Ishikawa (cell line): ENCODE measurements at regions not wholly inside any gene's neighbourhood (a gene's known extent, or its start where the extent isn't known, plus 50 kb on each side); places are given as distances from the start of the nearest gene placed in this dataset.

Source experiments
- CEBPB ChIP-seq: IDR thresholded peaks from 2 replicates; pipeline ENCODE4 v1.6.1; 2012
- CREB1 ChIP-seq: IDR thresholded peaks from 2 replicates; pipeline ENCODE4 v1.6.1; 2012; ENCODE audit warnings: low read depth
- EGR1 ChIP-seq: IDR thresholded peaks from 2 replicates; pipeline ENCODE4 v1.6.1; 2012
- EP300 ChIP-seq: IDR thresholded peaks from 2 replicates; pipeline ENCODE4 v1.6.1; 2012; ENCODE audit warnings: borderline replicate concordance
- FOXM1 ChIP-seq: IDR thresholded peaks from 2 replicates; pipeline ENCODE4 v1.6.1; 2012; ENCODE audit warnings: low read depth, borderline replicate concordance
- MAX ChIP-seq: IDR thresholded peaks from 2 replicates; pipeline ENCODE4 v1.6.1; 2012
- NFIC ChIP-seq: IDR thresholded peaks from 2 replicates; pipeline ENCODE4 v1.6.1; 2012
- RAD21 ChIP-seq: IDR thresholded peaks from 2 replicates; pipeline ENCODE4 v1.6.1; 2012; ENCODE audit warnings: low read depth
- REST ChIP-seq: IDR thresholded peaks from 2 replicates; pipeline ENCODE4 v1.6.1; 2012; ENCODE audit warnings: low read depth, mild to moderate bottlenecking
- TAF1 ChIP-seq: IDR thresholded peaks from 2 replicates; pipeline ENCODE4 v1.6.1; 2012; ENCODE audit warnings: low read depth, mild to moderate bottlenecking
- TCF12 ChIP-seq: IDR thresholded peaks from 2 replicates; pipeline ENCODE4 v1.6.1; 2012; ENCODE audit warnings: low read depth
- TEAD4 ChIP-seq: IDR thresholded peaks from 2 replicates; pipeline ENCODE4 v1.6.1; 2012
- USF1 ChIP-seq: IDR thresholded peaks from 2 replicates; pipeline ENCODE4 v1.6.1; 2012
- YY1 ChIP-seq: IDR thresholded peaks from 2 replicates; pipeline ENCODE4 v1.6.1; 2012; ENCODE audit warnings: low read depth
- ZBTB7A ChIP-seq: IDR thresholded peaks from 2 replicates; pipeline ENCODE4 v1.6.1; 2012; ENCODE audit warnings: low read depth

- TF ChIP-seq MAX (no peak), NFIC (no peak), TCF12 (no peak), CREB1 (no peak), ZBTB7A (no peak), EGR1 (no peak), CEBPB (no peak), RAD21 (no peak), USF1 (no peak), REST (no peak), EP300 (no peak), FOXM1 (no peak), TEAD4 (no peak), TAF1 (no peak), YY1 (no peak)
Measured at GRCh38 chr5:163658702-163659567, 153.5 kb downstream of the MAT2B start.

- TF ChIP-seq TCF12 (no peak), TEAD4 (no peak), RAD21 (no peak), USF1 (no peak), CREB1 (no peak), NFIC (no peak)
Measured at GRCh38 chr5:163659568-163659902, 154.1 kb downstream of the MAT2B start.

GRCh38 chr5:163660486-163660885 lies 155.1 kb downstream of the MAT2B start:
- TF ChIP-seq CREB1 = no peak

- TF ChIP-seq CREB1 (no peak), RAD21 (no peak), YY1 (no peak), CEBPB (no peak), MAX (no peak), TAF1 (no peak), USF1 (no peak), EP300 (no peak), ZBTB7A (no peak), EGR1 (no peak), TCF12 (no peak), TEAD4 (no peak), FOXM1 (no peak)
Measured at GRCh38 chr5:163661360-163661759, 155.9 kb downstream of the MAT2B start.

- no peak for TF ChIP-seq USF1
- TF ChIP-seq TCF12 = no peak
- no peak for TF ChIP-seq NFIC
- TF ChIP-seq ZBTB7A = no peak
- no peak for TF ChIP-seq TEAD4
- TF ChIP-seq YY1 = no peak
- TF ChIP-seq CEBPB = no peak
- TF ChIP-seq MAX = no peak
- TF ChIP-seq FOXM1 = no peak
- TF ChIP-seq EGR1 = no peak
- no peak for TF ChIP-seq TAF1
- TF ChIP-seq CREB1 = no peak
- no peak for TF ChIP-seq RAD21
Measured at GRCh38 chr5:163670036-163670435, 164.6 kb downstream of the MAT2B start.

GRCh38 chr5:163677092-163677491 lies 171.7 kb downstream of the MAT2B start:
- TF ChIP-seq RAD21 (no peak), TEAD4 (no peak), TAF1 (no peak), MAX (no peak), REST (no peak), NFIC (no peak), EP300 (no peak), YY1 (no peak), EGR1 (no peak), CREB1 (no peak), TCF12 (no peak)
